IMR-90 (cell line): ENCODE measurements at regions not wholly inside any gene's neighbourhood (a gene's known extent, or its start where the extent isn't known, plus 50 kb on each side); places are given as distances from the start of the nearest gene placed in this dataset.

Source experiments
- ATAC-seq: fragments of 200-7000 bp; cut with Tn5 transposase; 2 replicates; pipeline ENCODE4 v1.9.1; 2020; ENCODE audit warnings: low read depth, mild to moderate bottlenecking, moderate library complexity
- BruUV-seq: library from RNA; stranded (reverse); fragments of 400-500 nt; replicated peaks from 2 replicates; lab custom pipeline; 2021; lab: Mats Ljungman, UMichigan
- CTCF ChIA-PET: fragments of 300-600 bp; formaldehyde crosslinking; extraction: SDS; loops from one replicate; lab custom pipeline; 2021; ENCODE audit warnings: antibody characterized with exemption; lab: Yijun Ruan, JAX
- POLR2A ChIA-PET: fragments of 300-600 bp; sonication (Branson Sonifier 250); formaldehyde crosslinking; loops from one replicate; lab custom pipeline; 2022; ENCODE audit warnings: antibody characterized with exemption; ENCODE audit not compliant: unreplicated experiment; lab: Charles Lee
- DNase-seq: peaks from one replicate; pipeline ENCODE4 v3.0.0; 2013
- H2AFZ ChIP-seq: replicated peaks from 2 replicates; pipeline ENCODE3; 2013; ENCODE audit warnings: low read length, mild to moderate bottlenecking; ENCODE audit not compliant: poor library complexity
- H2AK5ac ChIP-seq: 2 replicates; pipeline ENCODE4 v1.6.1; 2013; ENCODE audit warnings: low read depth, low read length, inconsistent platforms
- H2AK9ac ChIP-seq: replicated peaks from 2 replicates; pipeline ENCODE3; 2013; ENCODE audit warnings: mild to moderate bottlenecking, low read depth, low read length, moderate library complexity; ENCODE audit not compliant: poor library complexity
- H2BK120ac ChIP-seq: 2 replicates; pipeline ENCODE4 v1.6.1; 2013; ENCODE audit warnings: low read depth, low read length, inconsistent platforms
- H2BK15ac ChIP-seq: 3 replicates; pipeline ENCODE4 v1.6.1; 2013; ENCODE audit warnings: low read depth, low read length, inconsistent platforms
- H2BK20ac ChIP-seq: 2 replicates; pipeline ENCODE4 v1.6.1; 2013; ENCODE audit warnings: low read depth, mild to moderate bottlenecking, inconsistent platforms, low read length, moderate library complexity
- H2BK5ac ChIP-seq: 2 replicates; pipeline ENCODE4 v1.6.1; 2013; ENCODE audit warnings: mild to moderate bottlenecking, low read depth, low read length, inconsistent platforms; ENCODE audit not compliant: poor library complexity, severe bottlenecking
- H3K14ac ChIP-seq: replicated peaks from 2 replicates; pipeline ENCODE4 v1.6.1; 2013; ENCODE audit warnings: low read depth, low read length, inconsistent platforms
- H3K18ac ChIP-seq: 2 replicates; pipeline ENCODE4 v1.6.1; 2013; ENCODE audit warnings: low read depth, low read length, control low read depth
- H3K23ac ChIP-seq: 2 replicates; pipeline ENCODE4 v1.6.1; 2013; ENCODE audit warnings: low read depth, low read length, inconsistent platforms
- H3K27ac ChIP-seq: 2 replicates; pipeline ENCODE4 v1.5.1; 2013; ENCODE audit warnings: mild to moderate bottlenecking, control low read depth, low read length; ENCODE audit not compliant: insufficient read depth
- H3K27me3 ChIP-seq: 2 replicates; pipeline ENCODE4 v1.6.1; 2013; ENCODE audit warnings: low read length; ENCODE audit not compliant: control insufficient read depth, insufficient read depth
- H3K36me3 ChIP-seq: 2 replicates; pipeline ENCODE4 v1.6.1; 2013; ENCODE audit warnings: low read length, mixed read lengths; ENCODE audit not compliant: control insufficient read depth, insufficient read depth
- H3K4ac ChIP-seq: 2 replicates; pipeline ENCODE4 v1.6.1; 2013; ENCODE audit warnings: low read depth, low read length, inconsistent platforms
- H3K4me1 ChIP-seq: 2 replicates; pipeline ENCODE4 v1.6.1; 2013; ENCODE audit warnings: low read length, mixed read lengths; ENCODE audit not compliant: control insufficient read depth, insufficient read depth
- H3K4me2 ChIP-seq: 2 replicates; pipeline ENCODE4 v1.6.1; 2013; ENCODE audit warnings: low read depth, mild to moderate bottlenecking, control low read depth, low read length, moderate library complexity
- H3K4me3 ChIP-seq: 2 replicates; pipeline ENCODE4 v1.5.1; 2013; ENCODE audit warnings: low read depth, mild to moderate bottlenecking, control low read depth, low read length, moderate library complexity; ENCODE audit not compliant: insufficient read depth
- H3K56ac ChIP-seq: 2 replicates; pipeline ENCODE4 v1.6.1; 2013; ENCODE audit warnings: low read length, inconsistent platforms; ENCODE audit not compliant: insufficient read depth; ENCODE audit errors: extremely low read depth
- H3K79me1 ChIP-seq, 2 experiments: 2 replicates each; pipeline ENCODE4 v1.6.1; 2013; ENCODE audit warnings: low read length in 2 of 2, inconsistent platforms in 1 of 2, low read depth in 1 of 2
- H3K9ac ChIP-seq: 2 replicates; pipeline ENCODE4 v1.6.1; 2013; ENCODE audit warnings: low read depth, low read length, control low read depth
- H3K9me1 ChIP-seq: 2 replicates; pipeline ENCODE4 v1.6.1; 2013; ENCODE audit warnings: low read length, inconsistent platforms; ENCODE audit not compliant: insufficient read depth
- H3K9me3 ChIP-seq: 2 replicates; pipeline ENCODE4 v1.6.1; 2013; ENCODE audit warnings: low read length; ENCODE audit not compliant: control insufficient read depth, insufficient read depth
- H4K20me1 ChIP-seq: 2 replicates; pipeline ENCODE4 v1.6.1; 2013; ENCODE audit warnings: low read length, inconsistent platforms; ENCODE audit not compliant: insufficient read depth
- H4K5ac ChIP-seq: 2 replicates; pipeline ENCODE4 v1.6.1; 2013; ENCODE audit warnings: mild to moderate bottlenecking, low read depth, low read length, control low read depth
- H4K8ac ChIP-seq, 2 experiments: 2 replicates each; pipeline ENCODE4 v1.6.1; 2013; ENCODE audit warnings: low read depth in 2 of 2, low read length in 2 of 2, control low read depth in 1 of 2, inconsistent platforms in 1 of 2
- H4K91ac ChIP-seq: 2 replicates; pipeline ENCODE4 v1.6.1; 2013; ENCODE audit warnings: low read depth, low read length, inconsistent platforms; ENCODE audit not compliant: insufficient read depth
- BHLHE40 ChIP-seq: fragments of 150-350 bp; IDR thresholded peaks from 2 replicates; pipeline ENCODE4 v1.6.1; 2016; ENCODE audit warnings: mild to moderate bottlenecking, low read depth, low read length
- CEBPB ChIP-seq: IDR thresholded peaks from 2 replicates; pipeline ENCODE4 v1.6.1; 2012; ENCODE audit warnings: low read depth, low read length, improper control_type of control experiment
- CHD1 ChIP-seq: IDR thresholded peaks from 2 replicates; pipeline ENCODE4 v1.6.1; 2012; ENCODE audit warnings: low read depth, low read length, improper control_type of control experiment
- FOS ChIP-seq: fragments of 150-350 bp; IDR thresholded peaks from 2 replicates; pipeline ENCODE4 v1.6.1; 2016; ENCODE audit warnings: low read depth, low read length
- MAFK ChIP-seq: IDR thresholded peaks from 2 replicates; pipeline ENCODE4 v1.6.1; 2012; ENCODE audit warnings: low read depth, low read length, improper control_type of control experiment
- MXI1 ChIP-seq: IDR thresholded peaks from 2 replicates; pipeline ENCODE4 v1.6.1; 2012; ENCODE audit warnings: low read depth, mild to moderate bottlenecking, low read length, moderate library complexity, borderline replicate concordance
- POLR2A ChIP-seq: IDR thresholded peaks from 2 replicates; pipeline ENCODE4 v1.6.1; 2012; ENCODE audit warnings: mild to moderate bottlenecking, low read depth, low read length
- RAD21 ChIP-seq: IDR thresholded peaks from 2 replicates; pipeline ENCODE4 v1.6.1; 2012; ENCODE audit warnings: low read length, improper control_type of control experiment
- RCOR1 ChIP-seq: IDR thresholded peaks from 2 replicates; pipeline ENCODE4 v1.6.1; 2012; ENCODE audit warnings: mild to moderate bottlenecking, low read length, improper control_type of control experiment; ENCODE audit not compliant: insufficient replicate concordance
- RFX5 ChIP-seq: IDR thresholded peaks from 2 replicates; pipeline ENCODE4 v1.8.0; 2012; ENCODE audit warnings: low read depth, mild to moderate bottlenecking, low read length, moderate library complexity
- SMC3 ChIP-seq: fragments of 150-350 bp; IDR thresholded peaks from 2 replicates; pipeline ENCODE4 v1.6.1; 2016; ENCODE audit warnings: low read depth, mild to moderate bottlenecking, antibody characterized with exemption, low read length, moderate library complexity
- WGBS, 2 experiments: methylation state at CpG; one replicate each; pipeline versions ENCODE4 v1.1.5 to v1.1.7; 2013; ENCODE audit warnings: missing lambda C conversion rate in 2 of 2; ENCODE audit not compliant: insufficient read length in 1 of 2; ENCODE audit errors: extremely low coverage in 2 of 2; 5-methylcytosine and 5-hydroxymethylcytosine counted together
- dilution Hi-C: fragments of 300-500 bp; cut with HindIII; formaldehyde crosslinking; loops from one replicate; pipeline ENCODE4 v1.14.3; 2018; ENCODE audit warnings: low sequenced_read_pairs; ENCODE audit not compliant: unreplicated experiment
- in situ Hi-C: fragments of 300-500 bp; cut with MboI; formaldehyde crosslinking; loops from 3 replicates; pipeline ENCODE4 v1.14.3; 2019; ENCODE audit warnings: low sequenced_read_pairs, inconsistent platforms, mixed read lengths
- intact Hi-C: fragments of 100-400 bp; cut with micrococcal nuclease; formaldehyde crosslinking; loops from 2 replicates; pipeline ENCODE4 v1.10.0; 2022
- TF ChIP-seq, protein P1 (sequence below): fragments of 150-350 bp; IDR thresholded peaks from 2 replicates; pipeline ENCODE4 v1.6.1; 2017; ENCODE audit warnings: mild to moderate bottlenecking, antibody characterized with exemption, low read length, low read depth
- TF ChIP-seq, protein P2 (sequence below): fragments of 150-350 bp; IDR thresholded peaks from 2 replicates; pipeline ENCODE4 v1.6.1; 2016; ENCODE audit warnings: low read depth, mild to moderate bottlenecking, low read length, moderate library complexity, borderline replicate concordance
- TF ChIP-seq, protein P3 (sequence below): conservative IDR thresholded peaks from 2 replicates; pipeline ENCODE4 v1.5.1; 2012; ENCODE audit warnings: mild to moderate bottlenecking, low read depth, low read length, improper control_type of control experiment

- Histone ChIP-seq H3K4ac (no peak overlapping the region), H2BK5ac (no peak overlapping the region), H4K5ac (no peak overlapping the region), H3K14ac (no peak overlapping the region), H2AK5ac (no peak overlapping the region), H3K9me1 (no peaks in the 10 kb centered on the region), H2AFZ (no peak overlapping the region), H3K23ac (no peak overlapping the region), H3K9ac (no peak overlapping the region), H3K36me3 (no peaks in the 10 kb centered on the region), H3K27ac (no peak overlapping the region), H4K8ac (no peak overlapping the region), H4K20me1 (no peaks in the 10 kb centered on the region), H3K18ac (no peak overlapping the region), H3K4me3 (no peak overlapping the region), H2BK20ac (no peak overlapping the region), H3K9me3 (no peaks in the 10 kb centered on the region), H3K4me1 (peaks cover 9% of the 10 kb centered on the region), H3K4me2 (no peak overlapping the region), H3K56ac (no peak overlapping the region), H3K27me3 (no peaks in the 10 kb centered on the region), H4K91ac (no peak overlapping the region), H3K79me1 (no peaks in the 10 kb centered on the region), H2BK15ac (0 out of 3 replicates have a peak overlapping the region, but pooled peaks have one; percentile 48), H2AK9ac (no peak overlapping the region), H2BK120ac (no peak overlapping the region)
- ChIA-PET CTCF (no interaction called here), POLR2A (no interaction called here)
- DNase-seq (peak; percentile 3), ATAC-seq (no peak)
- BruUV-seq: no TSS peak
- in situ Hi-C loops: no loop called here
- WGBS, 2 experiments: no CpG with 5 or more reads among the region's 3 CpGs
- dilution Hi-C loops: no loop called here
- TF ChIP-seq, protein P1, sequence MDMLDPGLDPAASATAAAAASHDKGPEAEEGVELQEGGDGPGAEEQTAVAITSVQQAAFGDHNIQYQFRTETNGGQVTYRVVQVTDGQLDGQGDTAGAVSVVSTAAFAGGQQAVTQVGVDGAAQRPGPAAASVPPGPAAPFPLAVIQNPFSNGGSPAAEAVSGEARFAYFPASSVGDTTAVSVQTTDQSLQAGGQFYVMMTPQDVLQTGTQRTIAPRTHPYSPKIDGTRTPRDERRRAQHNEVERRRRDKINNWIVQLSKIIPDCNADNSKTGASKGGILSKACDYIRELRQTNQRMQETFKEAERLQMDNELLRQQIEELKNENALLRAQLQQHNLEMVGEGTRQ: no peak
- TF ChIP-seq POLR2A (no peak), RAD21 (no peak), RFX5 (no peak), RCOR1 (no peak), CEBPB (no peak), BHLHE40 (no peak), SMC3 (no peak), MXI1 (no peak), CHD1 (no peak), FOS (no peak), MAFK (no peak)
- TF ChIP-seq, protein P2, sequence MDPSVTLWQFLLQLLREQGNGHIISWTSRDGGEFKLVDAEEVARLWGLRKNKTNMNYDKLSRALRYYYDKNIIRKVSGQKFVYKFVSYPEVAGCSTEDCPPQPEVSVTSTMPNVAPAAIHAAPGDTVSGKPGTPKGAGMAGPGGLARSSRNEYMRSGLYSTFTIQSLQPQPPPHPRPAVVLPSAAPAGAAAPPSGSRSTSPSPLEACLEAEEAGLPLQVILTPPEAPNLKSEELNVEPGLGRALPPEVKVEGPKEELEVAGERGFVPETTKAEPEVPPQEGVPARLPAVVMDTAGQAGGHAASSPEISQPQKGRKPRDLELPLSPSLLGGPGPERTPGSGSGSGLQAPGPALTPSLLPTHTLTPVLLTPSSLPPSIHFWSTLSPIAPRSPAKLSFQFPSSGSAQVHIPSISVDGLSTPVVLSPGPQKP: no peak
- TF ChIP-seq, protein P3, sequence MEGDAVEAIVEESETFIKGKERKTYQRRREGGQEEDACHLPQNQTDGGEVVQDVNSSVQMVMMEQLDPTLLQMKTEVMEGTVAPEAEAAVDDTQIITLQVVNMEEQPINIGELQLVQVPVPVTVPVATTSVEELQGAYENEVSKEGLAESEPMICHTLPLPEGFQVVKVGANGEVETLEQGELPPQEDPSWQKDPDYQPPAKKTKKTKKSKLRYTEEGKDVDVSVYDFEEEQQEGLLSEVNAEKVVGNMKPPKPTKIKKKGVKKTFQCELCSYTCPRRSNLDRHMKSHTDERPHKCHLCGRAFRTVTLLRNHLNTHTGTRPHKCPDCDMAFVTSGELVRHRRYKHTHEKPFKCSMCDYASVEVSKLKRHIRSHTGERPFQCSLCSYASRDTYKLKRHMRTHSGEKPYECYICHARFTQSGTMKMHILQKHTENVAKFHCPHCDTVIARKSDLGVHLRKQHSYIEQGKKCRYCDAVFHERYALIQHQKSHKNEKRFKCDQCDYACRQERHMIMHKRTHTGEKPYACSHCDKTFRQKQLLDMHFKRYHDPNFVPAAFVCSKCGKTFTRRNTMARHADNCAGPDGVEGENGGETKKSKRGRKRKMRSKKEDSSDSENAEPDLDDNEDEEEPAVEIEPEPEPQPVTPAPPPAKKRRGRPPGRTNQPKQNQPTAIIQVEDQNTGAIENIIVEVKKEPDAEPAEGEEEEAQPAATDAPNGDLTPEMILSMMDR: no peak
- intact Hi-C loops: no loop called here
Measured at GRCh38 chr2:217614498-217614897, 388.3 kb downstream of the TNS1 start.
